ENCODE measurements at regions not wholly inside any gene's neighbourhood (a gene's known extent, or its start where the extent isn't known, plus 50 kb on each side); places are given as distances from the start of the nearest gene placed in this dataset.

DNA sequence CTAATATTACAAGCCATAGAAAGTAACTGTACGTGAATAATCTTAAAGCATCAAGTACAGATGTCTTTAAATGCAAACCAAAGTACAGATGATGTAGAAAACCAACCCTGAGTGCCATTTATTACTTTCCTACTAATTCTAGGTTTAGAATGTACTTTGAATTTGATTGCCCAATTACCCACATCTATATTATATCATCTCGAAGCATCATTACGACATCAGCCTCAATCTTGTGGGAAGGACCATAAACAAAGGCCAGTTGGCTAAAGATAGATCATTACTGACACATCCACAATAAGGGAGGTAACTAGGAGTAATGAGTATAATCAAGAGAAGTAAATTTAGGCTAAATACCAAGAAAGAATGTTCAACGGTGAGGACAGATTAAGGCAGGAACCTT lies 478.9 kb downstream of the BCAT1 start:
- TF ChIP-seq GATA3 (IDR thresholded peaks at IDR 0.05; ENCODE audit: low read depth, low read length), result no peak
- no peak for TF ChIP-seq GATA2 (IDR thresholded peaks at IDR 0.05; ENCODE audit: low read depth, low read length)

DNA sequence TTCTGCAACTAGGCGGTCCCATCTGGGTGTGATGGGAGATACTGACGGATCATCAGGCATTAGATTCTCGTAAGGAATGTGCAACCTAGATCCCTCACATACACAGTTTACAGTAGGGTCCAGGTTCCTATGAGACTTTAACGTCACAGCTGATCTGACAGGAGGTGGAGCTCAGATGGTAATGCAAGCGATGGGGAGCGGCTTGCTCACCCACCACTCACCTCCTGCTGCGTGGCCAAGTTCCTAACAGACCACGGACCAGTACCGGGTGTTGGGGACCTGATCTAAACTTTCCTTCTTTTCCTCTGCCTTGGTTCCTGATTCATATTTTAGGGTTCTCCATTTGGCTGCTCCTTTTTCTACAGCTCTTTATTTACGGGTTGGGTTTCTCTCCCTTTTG lies 479.8 kb downstream of the BCAT1 start:
- TF ChIP-seq GATA2 (IDR thresholded peaks at IDR 0.05; ENCODE audit: low read depth, low read length) (no peak), GATA3 (IDR thresholded peaks at IDR 0.05; ENCODE audit: low read depth, low read length) (no peak)

DNA sequence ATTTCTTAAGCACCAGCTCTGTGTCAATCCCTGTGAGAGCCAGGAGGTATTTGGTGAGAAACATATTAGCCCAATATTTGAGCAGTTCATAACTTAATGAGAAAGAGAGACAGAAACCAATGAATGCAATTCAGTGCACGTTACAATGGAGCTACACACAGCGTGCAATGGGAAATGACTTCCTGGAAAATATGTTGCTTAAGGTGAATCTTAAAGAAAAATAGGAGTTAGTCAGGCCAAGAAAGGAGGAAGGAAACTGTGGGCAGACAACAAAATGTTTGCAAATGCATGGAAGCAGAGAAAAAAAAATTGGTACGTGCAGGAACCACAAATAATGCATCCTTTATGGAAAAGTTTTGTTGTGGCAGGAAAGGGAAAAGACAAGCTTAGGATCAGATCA lies 481.7 kb downstream of the BCAT1 start:
- TF ChIP-seq GATA2 (IDR thresholded peaks at IDR 0.05; ENCODE audit: low read depth, low read length) (no peak), GATA3 (IDR thresholded peaks at IDR 0.05; ENCODE audit: low read depth, low read length) (no peak)

DNA sequence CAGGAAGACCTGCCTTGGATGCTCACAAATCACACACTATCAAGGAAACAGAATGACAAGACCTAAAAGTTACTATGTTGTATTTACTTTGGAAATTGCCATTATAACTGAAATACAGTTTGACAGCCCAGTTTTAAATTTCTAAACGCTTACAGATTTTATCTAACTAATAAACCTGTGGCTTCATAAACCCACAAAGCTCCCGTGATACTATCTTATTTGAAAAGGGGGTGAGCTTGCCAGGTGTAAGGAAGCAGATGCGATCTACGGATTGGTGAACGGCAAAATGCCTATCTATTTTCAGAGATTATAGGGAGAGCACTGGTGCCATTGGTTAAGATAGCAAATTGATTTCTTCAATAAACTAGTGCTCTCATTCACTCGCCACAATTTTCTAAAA lies 485.5 kb downstream of the BCAT1 start:
- TF ChIP-seq GATA2 (IDR thresholded peaks at IDR 0.05; ENCODE audit: low read depth, low read length), result no peak
- TF ChIP-seq GATA3 (IDR thresholded peaks at IDR 0.05; ENCODE audit: low read depth, low read length), result no peak

DNA sequence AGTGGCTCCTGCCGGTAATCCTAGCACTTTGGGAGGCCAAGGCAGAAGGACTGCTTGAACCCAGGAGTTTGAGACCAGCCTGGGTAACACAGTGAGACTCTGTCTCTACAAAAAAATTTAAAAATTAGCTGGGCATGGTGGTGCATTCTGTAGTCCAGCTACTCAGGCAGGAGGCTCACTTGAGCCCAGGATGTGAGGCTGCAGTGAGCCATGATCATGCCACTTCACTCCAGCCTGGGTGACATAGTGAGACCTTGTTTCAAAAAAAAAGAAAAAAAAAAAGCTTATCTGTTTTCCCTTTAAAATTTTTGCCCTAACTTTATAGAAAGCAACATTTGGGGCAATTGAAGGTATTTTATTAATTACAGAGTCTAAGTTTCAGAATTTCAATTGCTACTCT lies 486.0 kb downstream of the BCAT1 start:
- TF ChIP-seq GATA3 (IDR thresholded peaks at IDR 0.05; ENCODE audit: low read depth, low read length) (no peak), GATA2 (IDR thresholded peaks at IDR 0.05; ENCODE audit: low read depth, low read length) (no peak)

DNA sequence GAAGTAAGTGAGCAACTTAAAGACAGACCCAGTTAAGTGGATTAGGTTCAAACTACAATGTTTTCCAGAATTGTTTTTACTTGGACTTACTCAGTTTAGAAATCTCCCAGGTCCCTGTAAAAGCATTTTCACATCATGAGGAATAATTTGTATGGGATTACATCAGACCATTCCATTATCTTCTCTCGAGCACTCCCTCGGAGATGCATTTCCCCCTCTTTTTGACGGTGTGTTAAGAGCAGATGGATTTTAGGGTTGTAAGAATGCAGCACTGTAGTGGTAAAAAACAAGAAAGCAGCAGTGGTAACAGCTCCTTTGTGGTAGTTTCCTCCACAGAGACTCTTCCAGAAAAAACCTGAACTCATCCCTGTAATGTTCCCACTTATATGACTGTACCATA lies 488.4 kb downstream of the BCAT1 start:
- TF ChIP-seq GATA3 (IDR thresholded peaks at IDR 0.05; ENCODE audit: low read depth, low read length) (no peak), GATA2 (IDR thresholded peaks at IDR 0.05; ENCODE audit: low read depth, low read length) (no peak)

GRCh38 chr12:24460099-24460498 lies 488.8 kb downstream of the BCAT1 start:
- TF ChIP-seq GATA3 (IDR thresholded peaks at IDR 0.05; ENCODE audit: low read depth, low read length) (no peak), GATA2 (IDR thresholded peaks at IDR 0.05; ENCODE audit: low read depth, low read length) (no peak)

DNA sequence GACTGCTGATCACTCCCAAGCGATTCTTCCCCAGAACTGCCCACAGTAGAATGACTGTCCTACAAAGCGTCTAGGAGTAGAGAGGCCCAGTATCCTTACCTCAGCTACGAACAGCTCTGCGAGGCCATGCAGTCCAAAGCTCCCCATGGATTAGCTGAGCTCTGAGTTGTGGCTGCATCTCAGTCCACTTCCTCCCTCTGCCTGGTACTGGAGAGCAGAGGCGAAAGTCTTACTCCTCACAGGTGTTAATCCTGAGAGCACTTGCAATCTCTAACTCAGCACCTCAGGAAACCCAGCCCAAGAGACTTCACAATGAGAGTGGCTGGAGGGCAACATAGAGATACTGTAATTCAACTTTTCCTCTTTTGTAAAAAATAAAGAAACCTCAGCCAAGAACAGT lies 493.1 kb downstream of the BCAT1 start:
- TF ChIP-seq GATA2 (IDR thresholded peaks at IDR 0.05; ENCODE audit: low read depth, low read length), result no peak
- TF ChIP-seq GATA3 (IDR thresholded peaks at IDR 0.05; ENCODE audit: low read depth, low read length), result no peak

DNA sequence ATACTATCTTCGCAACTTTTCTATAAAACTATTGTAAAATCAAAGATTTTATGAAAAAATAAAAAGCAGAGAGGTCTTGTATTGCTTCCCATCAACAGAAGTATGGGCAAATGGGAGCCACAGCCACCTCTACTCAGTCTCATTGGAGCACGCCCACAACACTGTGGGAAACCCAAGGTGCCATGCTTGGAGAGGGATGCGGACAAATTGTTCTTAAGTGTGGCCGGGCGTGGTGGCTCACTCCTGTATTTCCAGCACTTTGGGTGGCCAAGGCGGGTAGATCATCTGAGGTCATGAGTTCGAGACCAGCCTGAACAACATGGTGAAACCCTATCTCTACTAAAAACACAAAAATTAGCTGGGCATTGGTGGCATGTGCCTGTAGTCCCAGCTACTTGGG lies 498.2 kb upstream of the SOX5 start:
- no peak for TF ChIP-seq GATA2 (IDR thresholded peaks at IDR 0.05; ENCODE audit: low read depth, low read length)
- no peak for TF ChIP-seq GATA3 (IDR thresholded peaks at IDR 0.05; ENCODE audit: low read depth, low read length)

GRCh38 chr12:24446287-24446686 lies 496.8 kb upstream of the SOX5 start:
- TF ChIP-seq GATA3 (IDR thresholded peaks at IDR 0.05; ENCODE audit: low read depth, low read length), result no peak
- TF ChIP-seq GATA2 (IDR thresholded peaks at IDR 0.05; ENCODE audit: low read depth, low read length), result no peak

- TF ChIP-seq GATA2 (IDR thresholded peaks at IDR 0.05; ENCODE audit: low read depth, low read length) (no peak), GATA3 (IDR thresholded peaks at IDR 0.05; ENCODE audit: low read depth, low read length) (no peak)
Observed at GRCh38 chr12:24444634-24445033, 495.2 kb upstream of the SOX5 start.

- TF ChIP-seq GATA2 (IDR thresholded peaks at IDR 0.05; ENCODE audit: low read depth, low read length) (no peak), GATA3 (IDR thresholded peaks at IDR 0.05; ENCODE audit: low read depth, low read length) (no peak)
Observed at GRCh38 chr12:24441458-24441857, 492.0 kb upstream of the SOX5 start.

GRCh38 chr12:24436667-24437066 lies 487.2 kb upstream of the SOX5 start:
- no peak for TF ChIP-seq GATA2 (IDR thresholded peaks at IDR 0.05; ENCODE audit: low read depth, low read length)
- no peak for TF ChIP-seq GATA3 (IDR thresholded peaks at IDR 0.05; ENCODE audit: low read depth, low read length)

- TF ChIP-seq GATA3 (IDR thresholded peaks at IDR 0.05; ENCODE audit: low read depth, low read length) (no peak), GATA2 (IDR thresholded peaks at IDR 0.05; ENCODE audit: low read depth, low read length) (no peak)
Observed at GRCh38 chr12:24431872-24432271, 482.4 kb upstream of the SOX5 start.

DNA sequence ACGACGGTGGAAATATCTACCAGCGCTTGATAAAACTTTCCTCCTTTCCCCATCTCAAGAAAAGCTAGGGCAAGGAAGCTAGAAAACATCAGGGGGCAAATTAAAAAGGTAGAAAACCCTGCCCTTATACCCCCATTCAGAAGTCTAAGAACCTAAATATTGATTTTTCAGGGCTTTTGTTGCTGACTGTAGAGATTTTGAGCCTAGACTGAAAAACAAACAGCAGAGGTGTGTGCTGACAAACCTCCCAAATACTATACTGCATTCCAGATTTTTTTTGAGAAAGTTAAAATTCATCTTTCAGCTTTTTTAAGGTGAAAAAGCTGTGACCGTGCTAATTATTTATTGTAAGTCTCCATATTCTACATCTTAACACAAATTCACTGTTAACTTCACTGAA lies 478.3 kb upstream of the SOX5 start:
- no peak for TF ChIP-seq GATA3 (IDR thresholded peaks at IDR 0.05; ENCODE audit: low read depth, low read length)
- TF ChIP-seq GATA2 (IDR thresholded peaks at IDR 0.05; ENCODE audit: low read depth, low read length), result no peak

- TF ChIP-seq GATA3 (IDR thresholded peaks at IDR 0.05; ENCODE audit: low read depth, low read length) (no peak), GATA2 (IDR thresholded peaks at IDR 0.05; ENCODE audit: low read depth, low read length) (no peak)
Observed at GRCh38 chr12:24425601-24425970, 476.1 kb upstream of the SOX5 start.

Measured in SH-SY5Y (cell line).